Stimulated activated CD8-positive, alpha-beta memory T cell treated with anti-CD3 and anti-CD28 coated beads, Interleukin-7, amount 100 ng/mL, for 24 hours (primary cell): ENCODE measurements at regions not wholly inside any gene's neighbourhood (a gene's known extent, or its start where the extent isn't known, plus 50 kb on each side); places are given as distances from the start of the nearest gene placed in this dataset.

ENCODE experiments used
- DNase-seq: peaks from one replicate; pipeline ENCODE4 v3.0.0-alpha.2; 2020; ENCODE audit warnings: low read depth

DNA sequence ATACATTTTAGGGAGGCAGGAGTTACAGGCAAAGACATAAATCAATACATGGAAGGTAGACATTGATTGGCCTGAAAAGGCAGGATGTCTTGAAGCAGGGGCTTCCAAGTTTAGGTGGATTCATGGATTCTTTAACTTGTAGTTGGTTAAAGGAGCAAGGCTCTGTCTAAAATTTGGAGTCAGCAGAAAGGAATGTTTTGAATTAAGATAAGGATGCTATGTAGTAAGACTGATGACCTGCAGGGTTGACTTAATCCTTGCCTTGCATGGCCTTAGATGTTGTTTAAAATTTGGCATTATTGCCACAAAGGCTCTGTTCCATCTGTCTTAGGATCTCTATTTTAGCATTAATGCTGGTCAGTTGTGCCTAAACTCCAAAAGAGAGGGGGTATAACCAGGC, 171.3 kb downstream of the C5orf15 start:
- DNase-seq = no peak

DNA sequence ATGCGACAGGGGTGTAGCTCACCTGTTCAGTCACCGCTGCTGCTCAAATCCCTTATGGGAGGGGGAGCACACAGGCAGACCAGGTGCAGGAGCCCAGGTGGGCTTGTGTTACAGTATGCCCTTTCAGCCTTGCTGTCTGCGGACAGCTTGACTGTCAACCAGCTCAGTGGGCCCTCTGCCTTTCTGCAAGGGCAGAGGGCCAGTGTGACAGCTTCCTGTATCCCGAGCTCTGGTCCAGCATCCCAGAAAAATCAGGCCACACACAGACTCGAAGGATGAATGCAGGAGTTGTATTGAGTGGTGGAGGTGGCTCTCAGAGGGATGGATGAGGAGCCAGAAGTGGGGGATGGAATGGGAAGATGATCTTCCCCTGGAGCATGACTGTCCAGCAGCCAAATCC, 172.2 kb downstream of the C5orf15 start:
- no peak for DNase-seq

DNA sequence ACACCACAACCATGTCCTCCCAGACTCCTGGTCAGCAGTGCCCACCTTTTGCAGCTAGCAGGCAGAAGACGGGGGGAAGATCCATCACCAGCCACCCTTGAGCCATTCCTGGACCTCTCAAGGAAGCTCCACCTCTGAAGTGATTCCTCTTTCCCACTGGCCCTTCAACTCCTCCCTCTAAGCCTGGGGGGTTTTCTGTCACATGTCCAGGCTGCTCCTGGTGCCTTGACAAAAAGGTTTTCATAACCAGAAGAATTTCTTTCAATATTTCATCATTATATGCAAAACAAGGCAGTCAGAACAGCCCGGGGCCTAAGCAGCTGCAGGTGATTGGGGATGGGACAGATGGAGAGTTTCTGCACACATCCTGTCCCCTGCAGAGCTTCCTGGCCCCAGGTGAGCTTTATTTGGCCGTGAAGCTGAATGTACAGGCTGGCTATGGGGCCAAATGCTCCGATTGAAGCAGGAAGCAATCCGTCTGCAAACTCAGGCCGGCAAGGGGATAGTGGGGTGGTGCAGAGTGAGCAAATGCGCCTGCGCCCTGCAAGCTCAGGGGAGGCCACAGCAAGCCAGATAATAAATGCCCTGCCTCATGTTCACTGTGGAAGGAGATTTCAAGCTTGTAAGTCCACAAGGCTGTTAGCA, 173.5 kb downstream of the C5orf15 start:
- DNase-seq = no peak

DNA sequence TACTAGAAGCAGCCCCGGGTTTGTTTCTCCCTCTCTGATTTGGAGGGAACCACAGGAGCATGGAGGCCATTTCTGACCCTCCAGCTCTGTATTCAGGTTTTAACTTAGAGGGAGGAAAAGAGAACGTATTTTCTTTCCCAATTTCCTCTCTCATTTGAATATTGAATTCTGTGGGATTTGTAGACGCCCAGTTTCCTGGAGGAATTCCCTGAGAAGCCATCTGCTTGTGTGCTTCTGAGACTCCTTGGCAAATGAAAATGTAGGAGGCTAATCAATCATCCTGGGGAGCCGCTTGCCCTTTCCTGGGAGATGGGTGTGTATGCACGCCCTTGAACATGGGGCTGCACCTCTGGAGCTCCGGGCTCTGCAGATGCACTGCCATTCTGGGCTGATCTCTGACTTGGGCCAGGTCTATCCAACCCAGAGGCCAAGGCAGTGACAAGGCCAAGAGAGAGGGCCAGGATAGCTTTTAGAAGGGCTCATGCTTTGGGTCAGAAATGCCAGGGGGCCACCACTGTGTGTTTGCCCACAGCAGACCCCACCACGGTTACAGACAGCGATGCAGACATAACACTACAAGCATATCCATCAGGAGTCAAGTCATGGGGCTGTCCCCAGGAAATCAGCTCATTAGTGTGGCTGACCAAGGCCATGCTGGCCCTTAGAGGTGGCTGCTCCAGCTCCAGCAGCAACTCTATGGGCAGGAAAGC, 174.5 kb downstream of the C5orf15 start:
- DNase-seq = no peak

GRCh38 chr5:133792655-133793054, 175.8 kb downstream of the C5orf15 start:
- DNase-seq = no peak

DNA sequence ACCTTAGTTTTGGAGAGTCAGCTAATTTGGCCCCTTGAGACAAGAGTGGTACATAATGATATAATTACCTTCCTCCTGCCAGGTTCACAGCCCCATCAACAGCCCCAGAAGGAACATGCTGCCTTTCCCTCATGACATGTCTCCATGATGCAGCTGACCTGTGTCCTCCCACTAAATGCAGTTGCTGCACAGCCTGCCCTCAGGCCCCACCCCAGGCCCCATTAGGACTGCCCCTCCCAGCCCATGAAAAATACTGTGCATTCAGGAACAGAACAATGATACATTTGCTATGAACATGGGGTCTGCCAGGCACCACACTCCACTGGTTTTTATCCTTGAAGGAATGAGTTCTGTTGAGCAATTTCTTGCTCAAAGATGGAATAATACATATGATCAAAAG, 176.4 kb downstream of the C5orf15 start:
- DNase-seq = no peak

DNA sequence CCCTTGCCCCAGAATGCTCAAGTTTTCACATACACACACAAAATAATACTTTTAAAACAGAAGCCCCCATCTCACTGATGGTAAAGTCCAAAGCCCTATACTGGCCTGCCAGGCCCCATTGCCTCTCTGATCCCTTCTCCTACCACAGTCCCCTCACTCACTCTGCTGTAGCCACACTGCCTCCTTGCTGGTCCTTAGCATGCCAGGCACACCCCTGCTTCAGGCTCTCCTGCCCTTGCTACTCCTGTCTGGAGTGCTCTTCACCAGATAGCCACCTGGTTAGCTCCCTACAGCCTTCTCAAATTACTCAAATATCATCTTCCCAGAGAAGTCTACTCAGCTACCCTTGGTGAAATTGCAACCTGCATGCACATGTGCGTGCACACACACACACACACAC, 177.5 kb downstream of the C5orf15 start:
- no peak for DNase-seq

- no peak for DNase-seq
Measured at GRCh38 chr5:133789428-133789827, 177.1 kb upstream of the FSTL4 start.

- no peak for DNase-seq
Measured at GRCh38 chr5:133788121-133788520, 175.8 kb upstream of the FSTL4 start.

GRCh38 chr5:133786420-133786819, 174.1 kb upstream of the FSTL4 start:
- DNase-seq = no peak

GRCh38 chr5:133785182-133785581, 172.8 kb upstream of the FSTL4 start:
- DNase-seq = no peak

DNA sequence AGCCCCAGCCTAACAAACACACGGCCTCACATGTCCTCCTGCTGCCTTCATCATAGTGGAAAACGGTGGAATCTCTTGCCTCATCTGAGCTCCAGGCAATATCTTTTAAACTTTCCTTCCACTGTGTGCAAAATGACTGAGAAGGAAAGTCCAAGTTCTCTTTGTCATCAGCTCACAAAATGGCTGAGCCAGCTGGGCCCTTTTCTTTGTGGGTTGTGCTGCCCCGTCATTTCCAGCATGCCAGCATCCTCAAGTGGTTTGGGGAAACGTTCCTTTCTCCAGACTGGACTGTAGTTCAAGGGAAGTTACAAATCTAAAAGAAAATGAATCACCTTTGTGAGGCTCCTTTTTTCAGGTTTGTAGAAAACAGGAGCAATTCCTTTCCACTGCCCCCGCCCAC, 171.1 kb upstream of the FSTL4 start:
- no peak for DNase-seq

GRCh38 chr5:133782736-133783135, 170.4 kb upstream of the FSTL4 start:
- DNase-seq = no peak

GRCh38 chr5:133781436-133782225, 169.3 kb upstream of the FSTL4 start:
- no peak for DNase-seq

- no peak for DNase-seq
Measured at GRCh38 chr5:133780619-133781280, 168.4 kb upstream of the FSTL4 start.

- no peak for DNase-seq
Measured at GRCh38 chr5:133779828-133780475, 167.6 kb upstream of the FSTL4 start.

- no peak for DNase-seq
Measured at GRCh38 chr5:133778636-133779035, 166.3 kb upstream of the FSTL4 start.

GRCh38 chr5:133777951-133778350, 165.6 kb upstream of the FSTL4 start:
- DNase-seq = no peak

- no peak for DNase-seq
Measured at GRCh38 chr5:133775584-133776304, 163.4 kb upstream of the FSTL4 start.

DNA sequence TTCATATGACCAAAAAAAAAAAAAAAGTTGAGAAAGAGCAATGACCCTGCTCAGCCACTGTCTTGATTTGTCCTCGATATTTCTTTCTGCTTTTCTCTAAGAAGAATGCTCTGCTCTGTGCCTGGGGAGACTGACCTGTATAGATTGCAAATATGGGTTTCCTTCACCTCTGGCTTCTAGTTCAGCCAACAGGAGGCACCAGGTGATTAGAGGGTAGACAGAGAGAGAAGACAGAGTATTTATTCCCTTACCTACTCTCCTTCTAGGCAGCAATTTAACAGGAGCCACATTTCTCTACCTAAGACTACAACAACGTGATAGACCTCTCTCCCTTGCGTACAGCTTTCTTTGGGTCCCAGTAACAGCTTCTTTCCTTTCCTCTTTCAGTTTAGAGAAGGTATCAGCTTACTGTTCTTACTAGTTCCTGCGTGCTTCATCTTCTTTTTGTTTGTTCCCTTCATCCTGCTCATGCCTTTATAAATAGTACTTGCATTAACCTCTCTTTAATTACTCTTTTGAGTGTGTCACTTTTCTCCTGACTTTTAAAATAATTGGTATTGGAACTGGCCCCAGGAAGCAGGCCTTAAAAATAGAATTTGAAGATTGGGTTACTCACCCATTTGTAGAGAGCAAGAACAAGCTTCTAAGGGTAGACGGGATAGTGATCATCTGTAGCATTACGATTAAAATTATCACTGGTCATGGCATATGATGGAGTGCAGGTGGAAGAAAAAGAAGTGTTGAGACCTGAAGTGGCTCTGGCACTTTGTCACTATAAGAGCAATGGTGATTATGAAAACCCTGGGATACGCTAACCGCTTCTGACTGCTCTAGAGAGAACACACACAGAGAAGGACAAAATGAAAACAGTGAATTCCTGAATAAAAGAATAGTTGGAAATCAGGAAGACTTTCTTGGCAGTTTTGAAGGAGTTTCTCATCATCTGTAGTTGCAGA, 161.2 kb upstream of the FSTL4 start:
- DNase-seq = no peak
